ENCODE measurements at regions not wholly inside any gene's neighbourhood (a gene's known extent, or its start where the extent isn't known, plus 50 kb on each side); places are given as distances from the start of the nearest gene placed in this dataset.
"Not testable (repeated sequence)": the region's sequence is repeated elsewhere in the genome, so short reads cannot be mapped to it uniquely, and the experiment has no call there.

DNA sequence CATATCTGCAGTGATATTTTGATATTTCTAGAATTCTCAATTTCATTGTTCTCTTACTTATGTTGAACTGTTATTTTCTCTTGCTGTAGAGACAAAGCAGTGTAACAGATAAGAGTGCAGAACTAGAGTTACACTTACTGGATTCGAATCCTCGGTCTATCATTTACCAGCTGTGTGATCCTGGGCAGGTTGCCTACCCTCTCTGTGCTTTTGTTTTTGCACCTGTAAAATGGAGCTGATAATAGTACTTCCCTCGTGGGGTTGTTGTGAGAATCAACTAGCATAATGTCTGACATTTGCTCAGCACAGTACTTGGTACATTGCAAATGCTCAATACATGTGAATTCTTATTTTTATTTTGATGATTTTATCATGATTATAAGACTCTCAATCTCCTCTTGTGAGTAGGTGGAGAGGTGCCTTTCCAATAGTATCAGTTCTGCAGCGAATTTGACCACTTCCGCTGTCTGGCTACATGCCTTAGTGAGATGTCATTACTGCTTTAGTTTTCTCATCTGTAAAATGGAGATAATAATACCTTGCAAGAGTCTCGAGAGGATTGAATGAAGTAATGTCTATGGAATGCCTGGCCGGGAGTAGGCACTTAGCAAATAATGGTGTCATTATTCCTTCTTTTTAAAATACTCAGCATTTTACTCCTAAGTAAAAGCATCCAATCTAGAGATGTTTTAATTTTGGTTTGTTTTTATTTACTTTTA is 312.2 kb upstream of the MAF start:
- no peak for DNase-seq

DNA sequence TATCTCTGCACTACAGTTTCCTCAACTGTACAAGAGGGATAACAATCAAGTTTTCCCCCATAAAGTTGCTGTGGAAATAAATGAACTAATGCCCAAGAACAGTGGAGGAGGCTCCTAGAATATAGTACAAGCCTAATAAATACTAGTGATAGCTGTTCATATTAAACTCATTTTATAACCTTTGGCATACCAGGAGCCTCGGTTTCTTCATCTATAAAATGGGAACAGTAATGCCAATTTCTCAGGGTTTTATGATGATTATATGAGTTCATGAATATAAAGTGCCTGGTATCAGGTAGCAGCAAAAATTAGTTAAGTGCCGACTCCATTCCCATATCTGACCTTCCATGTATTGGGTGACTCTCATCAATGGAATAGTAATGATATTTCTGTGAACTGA is 311.1 kb upstream of the MAF start:
- no peak for DNase-seq

DNA sequence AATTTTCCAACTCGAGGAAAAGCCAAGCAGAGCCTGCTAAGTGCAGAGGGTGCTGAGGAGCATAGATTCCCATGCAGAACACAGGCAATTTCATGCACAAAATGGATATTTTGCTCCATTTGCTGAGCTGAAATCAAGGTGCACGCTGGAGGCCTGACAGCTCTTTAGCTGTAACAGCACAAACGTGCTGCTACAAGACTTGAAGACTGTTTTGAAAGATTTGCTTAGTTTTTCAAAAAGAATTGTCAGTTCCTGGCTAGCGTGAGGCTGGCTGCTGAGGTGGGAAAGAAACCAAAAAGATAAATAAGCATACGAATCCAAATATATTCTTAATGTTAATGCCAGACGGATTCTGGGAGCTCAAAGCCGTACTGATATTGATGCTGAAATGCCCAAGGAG is 309.0 kb upstream of the MAF start:
- DNase-seq = no peak

DNA sequence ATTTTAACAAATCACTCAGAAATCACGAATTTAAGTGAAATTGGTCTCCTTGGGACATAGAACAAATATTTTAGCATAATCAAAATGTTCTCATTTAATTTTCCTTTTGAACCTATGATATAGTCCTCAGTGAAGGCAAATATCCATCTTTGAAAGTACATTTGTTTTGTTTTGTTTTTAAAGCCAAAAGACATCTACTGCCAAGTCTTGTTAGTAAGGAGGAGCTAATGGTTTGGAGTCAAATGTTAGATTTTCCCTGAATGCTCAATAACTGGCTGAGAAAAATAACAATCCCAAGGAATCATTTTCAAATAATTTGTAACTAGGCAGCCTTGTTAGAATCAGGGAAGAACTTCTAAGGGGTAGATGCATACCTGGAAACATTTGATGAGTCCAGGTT is 302.9 kb upstream of the MAF start:
- DNase-seq = no peak

DNA sequence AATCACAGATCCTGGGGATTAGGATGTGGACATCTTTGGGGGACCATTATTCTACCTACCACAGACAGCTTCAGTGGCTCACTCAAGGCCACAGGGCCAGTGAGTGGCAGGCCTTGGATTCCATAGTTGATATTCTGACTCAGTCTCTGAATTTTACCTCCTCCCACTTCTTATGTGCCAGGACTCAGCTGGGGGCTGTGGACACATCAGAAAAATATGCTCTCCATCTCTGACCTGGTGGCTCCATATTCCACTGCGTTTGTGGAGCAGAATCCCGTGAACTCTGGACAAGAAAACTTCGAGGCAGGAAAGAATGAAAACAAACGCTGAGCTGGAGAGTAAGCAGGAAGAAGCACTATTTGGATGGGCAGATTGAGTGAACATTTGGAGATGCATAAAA is 301.8 kb upstream of the MAF start:
- no peak for DNase-seq

DNA sequence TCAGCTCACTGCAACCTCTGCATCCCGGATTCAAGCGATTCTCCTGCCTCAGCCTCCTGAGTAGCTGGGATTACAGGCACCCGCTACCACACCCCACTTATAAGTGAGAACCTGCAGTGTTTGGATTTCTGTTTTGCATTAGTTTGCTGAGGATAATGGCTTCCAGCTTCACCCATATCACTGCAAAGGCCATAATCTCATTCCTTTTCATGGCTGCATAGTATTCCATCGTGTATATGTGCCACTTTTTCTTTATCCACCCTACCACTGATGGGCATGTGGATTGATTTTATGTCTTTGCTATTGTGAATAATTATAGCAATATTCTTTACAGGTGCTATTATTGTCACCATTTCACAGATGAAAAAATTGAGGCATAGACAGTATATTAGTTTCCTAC is 301.0 kb upstream of the MAF start:
- no peak for DNase-seq

DNA sequence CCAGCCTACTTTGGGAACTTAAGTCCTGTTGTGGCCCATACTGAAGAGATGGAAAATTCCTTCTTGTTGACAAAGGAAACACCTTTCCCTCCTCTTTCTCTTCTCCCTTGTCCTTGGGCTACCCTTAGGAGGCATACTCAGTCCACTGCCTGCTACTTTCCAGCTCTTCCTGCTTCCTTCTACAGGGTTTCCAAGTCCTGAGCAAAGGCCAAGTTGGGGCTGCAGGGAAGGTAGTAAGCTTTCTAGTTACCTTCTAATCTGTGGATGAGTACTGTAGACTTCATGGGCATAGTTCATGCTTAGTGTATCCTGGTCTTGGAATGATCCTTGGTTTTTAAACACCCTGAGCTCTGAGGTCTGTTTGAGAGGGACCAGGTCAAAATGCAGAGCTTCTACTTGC is 299.2 kb upstream of the MAF start:
- DNase-seq = no peak

DNA sequence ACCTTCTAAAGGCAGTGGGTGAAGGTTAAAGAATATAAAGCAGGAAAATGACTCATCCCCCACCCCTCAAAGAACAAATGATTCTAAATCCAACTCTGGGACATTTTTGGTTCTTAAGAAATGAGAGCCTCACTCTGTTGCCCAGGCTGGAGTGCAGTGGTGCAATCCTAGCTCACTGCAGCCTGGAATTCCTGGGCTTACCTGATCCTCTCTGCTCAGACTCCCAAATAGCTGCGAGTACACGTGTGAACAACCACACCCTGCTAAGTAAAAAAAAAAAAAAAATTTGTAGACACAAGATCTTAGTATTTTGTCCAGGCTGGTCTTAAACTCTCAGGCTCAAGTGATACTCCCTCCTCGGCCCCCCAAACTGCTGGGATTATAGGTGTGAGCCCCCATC is 298.8 kb upstream of the MAF start:
- no peak for DNase-seq

DNA sequence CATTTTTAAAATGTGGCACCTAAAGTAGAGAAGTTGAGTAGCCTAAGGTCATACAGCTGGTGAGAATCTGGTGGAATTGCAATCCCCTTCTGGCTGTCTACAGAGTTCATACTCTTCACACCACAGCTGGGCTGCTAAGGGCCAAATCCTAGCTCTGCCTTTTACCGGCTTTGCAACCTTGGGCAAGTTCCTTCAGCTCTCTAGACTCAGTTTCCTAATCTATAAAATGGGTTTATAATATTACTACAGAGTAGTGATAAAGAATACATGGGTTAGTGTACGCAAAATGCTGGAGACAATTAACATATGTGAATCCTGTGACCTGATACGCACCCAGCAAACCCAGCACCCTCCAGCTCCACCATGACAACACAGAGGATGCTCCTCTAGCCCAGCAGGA is 298.2 kb upstream of the MAF start:
- DNase-seq = no peak

DNA sequence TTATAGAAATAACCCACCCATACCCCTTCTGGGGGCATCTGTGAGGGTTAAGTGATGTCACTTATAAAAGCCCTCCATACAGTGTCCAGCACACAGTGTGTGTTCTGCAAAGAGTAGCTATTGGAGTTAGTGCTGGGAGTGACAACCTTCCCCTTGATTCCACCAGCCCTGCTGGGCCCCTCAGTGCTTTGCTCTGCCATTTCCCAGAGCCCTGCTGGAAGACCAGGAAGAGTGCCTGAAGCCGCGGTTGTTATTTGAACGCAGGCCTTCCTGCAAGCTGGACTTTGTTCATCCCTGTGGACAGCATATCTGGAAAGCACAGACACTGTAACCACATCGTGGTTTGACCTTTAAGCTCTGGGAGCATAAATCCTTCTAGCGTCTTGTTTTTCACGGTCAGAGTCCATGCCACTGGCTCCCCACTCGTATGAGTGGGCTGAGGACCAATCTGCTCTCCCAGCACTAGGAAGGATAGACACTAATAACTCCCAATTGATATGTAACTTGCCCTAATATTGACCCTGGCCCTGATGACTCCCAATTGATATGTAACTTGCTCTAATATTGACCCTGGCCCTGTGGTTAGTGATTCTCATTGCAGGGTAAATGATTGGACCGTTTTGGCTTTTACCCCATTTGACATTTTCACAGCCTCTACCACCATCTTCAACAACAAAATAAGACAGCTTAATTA is 297.1 kb upstream of the MAF start:
- DNase-seq = no peak

DNA sequence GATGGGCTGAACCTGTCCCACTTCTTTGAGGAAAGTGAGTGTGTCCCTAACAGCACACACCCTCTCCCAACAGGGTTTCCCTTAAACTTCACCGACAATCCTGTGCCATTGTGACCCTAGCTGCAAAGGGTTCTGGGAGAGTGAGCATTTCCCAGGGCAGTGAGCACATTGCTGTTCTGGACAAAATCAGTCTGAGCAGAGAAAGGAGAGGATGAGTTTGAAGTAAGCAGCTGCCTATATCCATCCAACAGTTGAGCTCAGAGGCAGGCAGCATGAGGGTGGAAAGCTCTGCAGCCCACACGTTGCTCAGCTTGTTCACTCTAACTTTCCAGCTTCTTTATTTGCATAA is 296.5 kb upstream of the MAF start:
- DNase-seq = no peak

DNA sequence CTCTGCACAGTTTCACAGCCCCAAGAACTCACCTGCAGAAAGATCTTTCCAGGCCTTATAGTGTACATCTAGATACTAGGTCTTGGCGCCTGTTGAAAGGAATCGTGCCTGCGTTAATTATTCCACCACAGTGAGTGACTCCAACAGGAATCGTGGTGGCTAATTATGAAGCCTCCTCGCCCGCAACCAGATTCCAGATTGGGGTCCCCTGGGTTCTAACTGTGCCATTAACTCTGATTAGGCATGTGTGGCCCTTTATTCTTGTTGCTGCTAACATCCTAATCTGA is 295.3 kb upstream of the MAF start:
- no peak for DNase-seq

DNA sequence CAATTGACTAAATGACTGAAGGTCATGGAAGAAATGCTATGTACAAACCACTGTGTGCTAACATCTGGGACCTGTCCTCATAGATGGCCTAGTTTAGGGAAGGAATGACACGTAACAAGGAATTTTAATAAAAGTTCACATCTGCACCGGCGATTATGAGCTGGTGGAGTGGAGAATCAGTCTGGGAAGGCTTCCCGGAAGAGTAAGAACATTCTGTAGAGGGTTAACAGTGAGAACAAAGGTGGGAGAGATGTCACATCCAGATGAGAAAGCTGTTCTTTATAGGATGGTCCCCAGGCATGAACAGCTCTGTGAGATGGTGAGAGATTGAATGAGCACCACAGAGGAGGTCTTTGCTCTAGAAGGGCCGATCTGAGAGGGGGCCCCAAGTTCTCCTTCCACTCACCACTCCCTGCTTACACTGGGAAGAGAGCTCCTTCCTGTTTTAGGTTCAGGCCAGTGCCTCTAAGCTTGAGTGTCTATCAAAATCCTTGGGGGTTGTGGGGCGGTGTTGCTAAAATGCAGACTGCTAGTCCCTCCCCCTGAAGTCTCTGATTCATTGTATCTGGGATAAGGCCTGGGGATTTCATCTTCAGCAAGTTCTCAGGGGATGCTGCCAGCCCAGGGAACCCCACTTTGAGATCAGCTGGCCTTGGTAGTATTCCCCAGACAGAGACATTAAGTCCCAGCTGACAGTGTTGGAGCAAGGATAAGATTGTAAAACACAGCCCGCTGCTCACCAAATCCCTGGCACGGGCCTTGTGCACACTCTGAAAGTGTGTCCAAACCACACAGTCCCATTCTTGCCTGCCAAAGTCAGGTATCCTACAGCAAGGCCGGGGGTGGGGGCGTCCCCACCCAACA is 294.7 kb upstream of the MAF start:
- no peak for DNase-seq

DNA sequence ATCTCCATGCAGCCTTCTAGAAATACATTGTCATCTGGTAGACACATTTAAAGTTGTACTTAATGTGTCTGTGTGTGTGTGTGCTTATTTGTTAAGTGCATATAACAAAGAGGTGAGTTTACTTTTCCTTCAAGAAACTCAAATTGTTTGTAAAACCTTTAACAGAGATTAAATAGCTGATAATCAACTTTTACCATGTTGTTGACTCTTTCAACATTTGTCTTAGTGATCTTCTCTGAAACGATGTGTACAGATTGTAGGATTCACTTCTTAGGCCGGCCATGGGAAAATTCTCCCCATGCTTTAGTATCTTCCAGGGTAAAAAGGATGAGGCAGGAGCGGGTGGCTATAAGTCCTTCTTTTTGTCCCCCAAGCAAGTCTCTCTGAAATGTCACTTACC is 292.9 kb upstream of the MAF start:
- no peak for DNase-seq

DNA sequence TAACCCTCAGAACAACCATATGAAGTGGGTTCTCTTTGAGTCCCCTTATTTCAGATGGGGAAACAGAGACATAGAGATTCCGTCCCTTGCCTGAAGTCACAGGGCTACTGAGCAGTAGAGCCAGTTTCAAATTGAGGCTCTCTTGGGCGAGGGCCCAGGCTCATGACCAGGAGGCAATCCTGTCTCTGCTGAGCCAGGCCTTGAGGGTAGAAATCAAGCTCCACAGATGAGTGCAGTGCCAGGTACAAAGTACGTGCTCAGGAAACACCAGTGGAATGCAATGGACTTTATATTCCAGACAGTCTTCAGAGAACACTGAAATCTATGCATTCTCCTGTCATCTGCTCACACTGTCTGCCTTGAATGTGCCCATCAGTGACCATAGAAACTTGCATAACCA is 291.7 kb upstream of the MAF start:
- no peak for DNase-seq

DNA sequence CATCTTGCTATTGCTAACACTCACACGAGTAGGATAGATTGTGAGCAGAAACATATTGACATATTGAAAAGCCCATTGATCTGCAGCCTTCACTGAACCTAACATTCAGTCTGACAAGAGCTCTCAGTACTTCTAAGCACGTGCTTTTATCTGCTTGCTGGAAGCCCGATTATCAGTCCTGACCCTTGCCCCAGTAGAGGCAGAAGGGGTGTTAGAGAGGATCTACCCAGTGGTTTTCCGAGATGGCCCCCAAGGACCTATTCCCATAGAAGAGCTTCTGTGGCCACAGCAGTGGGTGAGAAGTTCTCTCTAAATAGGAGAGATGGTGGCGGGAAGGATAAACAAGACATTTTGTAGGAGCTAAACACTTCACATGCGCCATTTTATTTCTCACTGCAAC is 290.9 kb upstream of the MAF start:
- no peak for DNase-seq

DNA sequence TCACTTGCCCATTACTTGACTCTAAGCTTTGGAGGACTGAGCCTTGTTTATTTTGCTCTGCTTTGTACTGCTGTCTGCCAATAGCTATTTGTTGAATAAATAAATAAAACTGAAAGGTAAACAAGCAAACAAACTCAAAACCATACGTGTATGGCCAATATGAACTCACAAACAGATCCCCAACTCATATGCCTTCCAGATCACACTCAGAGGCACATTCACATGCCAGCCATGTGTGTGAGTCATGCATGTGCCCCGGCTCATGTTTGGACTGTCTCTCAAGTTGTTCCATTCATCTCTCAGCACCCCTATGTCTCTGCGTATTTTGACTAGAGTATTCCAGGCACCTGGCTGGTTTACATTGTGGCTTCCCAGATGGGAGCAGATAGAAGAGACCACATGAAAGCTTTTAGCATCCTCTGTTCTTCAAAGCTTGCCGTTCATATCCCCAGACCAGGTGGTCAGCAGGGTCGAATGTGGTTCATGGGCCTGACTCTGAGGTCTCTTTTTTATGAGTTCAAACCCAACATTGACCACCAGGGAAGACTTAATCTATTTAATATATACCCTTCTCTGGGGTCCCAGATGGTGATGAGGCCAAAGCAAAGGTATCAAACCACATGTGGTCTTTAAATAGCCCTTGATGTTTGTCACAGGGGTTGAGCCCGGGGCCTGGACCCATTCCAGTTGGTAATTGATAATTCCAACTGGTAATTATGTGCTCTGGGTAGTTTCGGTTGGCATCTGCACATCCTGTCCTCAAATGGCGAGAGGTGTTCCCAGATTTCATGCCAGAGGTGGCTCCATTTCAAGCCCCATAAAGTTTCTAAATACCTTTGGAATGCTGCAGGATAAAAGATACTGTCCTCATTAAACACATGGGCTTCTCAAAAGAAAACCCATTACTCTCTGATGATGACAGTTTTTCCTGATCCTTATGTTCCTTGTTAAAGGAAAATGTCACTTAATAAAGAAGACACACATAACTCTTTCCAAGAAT is 287.3 kb upstream of the MAF start:
- DNase-seq = no peak

DNA sequence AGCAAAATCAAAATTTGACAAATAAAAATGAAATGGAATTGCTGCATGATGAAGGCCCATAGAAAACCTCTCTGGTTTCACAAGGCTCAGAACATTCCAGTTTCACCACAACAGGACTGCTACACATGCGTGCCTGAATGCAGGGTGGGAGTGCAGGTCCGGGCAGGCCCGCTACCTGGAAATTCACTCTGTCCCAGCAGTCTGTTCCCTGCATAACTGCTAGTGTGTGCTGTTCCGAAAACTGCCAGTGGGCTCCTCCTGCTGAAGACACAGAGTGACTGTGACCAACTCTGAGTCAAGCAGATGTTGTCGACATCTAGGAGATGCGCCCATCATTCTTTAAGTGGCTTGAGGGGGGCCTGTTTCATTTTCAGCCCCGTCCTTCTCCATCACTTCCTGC is 284.8 kb upstream of the MAF start:
- DNase-seq = no peak

DNA sequence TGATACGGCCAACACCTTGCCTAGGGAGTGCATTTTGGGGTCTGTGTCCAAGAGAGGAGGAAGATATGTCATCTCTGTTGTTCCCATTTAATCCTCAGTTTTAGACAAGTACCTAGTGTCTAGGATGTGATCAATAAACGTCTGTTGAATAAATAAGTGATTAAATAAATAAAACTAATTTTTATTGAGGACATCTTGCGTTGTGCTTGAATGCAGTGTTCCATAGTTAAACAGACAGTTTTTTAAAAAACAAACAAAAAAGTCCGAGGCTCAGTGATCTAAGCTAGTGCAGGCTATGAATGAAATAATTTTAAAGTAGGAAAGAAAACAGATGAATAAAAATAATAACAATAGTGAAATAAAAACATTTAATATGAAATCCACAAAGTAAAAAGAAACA is 283.0 kb upstream of the MAF start:
- DNase-seq = no peak

DNA sequence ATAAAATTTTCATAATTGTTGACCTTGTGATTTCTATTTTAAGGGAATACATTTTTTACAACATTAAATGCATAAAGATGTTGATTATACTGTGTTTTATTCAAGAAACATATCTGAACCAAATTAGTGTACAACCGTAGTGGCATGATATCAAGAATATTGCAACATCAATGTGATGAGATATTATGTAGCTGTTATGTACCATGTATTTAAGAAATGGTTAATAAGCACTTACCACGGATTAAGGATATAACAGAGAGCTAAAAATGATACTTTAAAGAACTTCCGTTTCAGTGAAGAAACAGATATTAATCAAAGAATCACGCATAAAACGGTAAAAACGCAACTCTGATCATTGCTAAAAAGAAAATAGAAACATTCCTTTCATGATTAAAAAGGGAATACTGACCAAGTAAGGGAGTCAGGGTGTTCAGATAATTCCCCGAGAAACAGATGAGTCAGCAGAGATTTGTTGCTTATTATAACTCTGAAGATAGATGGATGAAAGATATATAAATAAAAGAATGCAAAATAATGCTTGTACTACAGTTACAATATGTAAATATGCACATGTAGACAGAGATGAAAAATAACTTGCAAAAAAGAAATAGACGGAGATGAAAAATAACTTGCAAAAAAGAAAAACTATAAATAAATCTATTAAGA is 281.9 kb upstream of the MAF start:
- no peak for DNase-seq

DNA sequence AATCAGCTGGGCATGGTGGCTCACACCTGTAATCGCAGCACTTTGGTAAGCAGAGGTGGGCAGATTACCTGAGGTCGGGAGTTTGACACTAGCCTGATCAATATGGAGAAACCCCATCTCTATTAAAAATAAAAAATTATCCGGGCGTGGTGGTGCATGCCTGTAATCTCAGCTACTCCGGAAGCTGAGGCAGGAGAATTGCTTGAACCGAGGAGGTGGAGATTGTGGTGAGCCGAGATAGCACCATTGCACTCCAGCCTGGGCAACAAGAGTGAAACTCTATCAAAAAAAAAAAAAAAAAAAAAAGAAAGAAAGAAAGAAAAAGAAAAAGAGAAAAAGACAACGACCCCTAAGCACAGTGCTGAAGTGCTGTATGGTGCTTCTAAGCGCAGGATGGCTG is 280.6 kb upstream of the MAF start:
- not testable (repeated sequence) for DNase-seq

DNA sequence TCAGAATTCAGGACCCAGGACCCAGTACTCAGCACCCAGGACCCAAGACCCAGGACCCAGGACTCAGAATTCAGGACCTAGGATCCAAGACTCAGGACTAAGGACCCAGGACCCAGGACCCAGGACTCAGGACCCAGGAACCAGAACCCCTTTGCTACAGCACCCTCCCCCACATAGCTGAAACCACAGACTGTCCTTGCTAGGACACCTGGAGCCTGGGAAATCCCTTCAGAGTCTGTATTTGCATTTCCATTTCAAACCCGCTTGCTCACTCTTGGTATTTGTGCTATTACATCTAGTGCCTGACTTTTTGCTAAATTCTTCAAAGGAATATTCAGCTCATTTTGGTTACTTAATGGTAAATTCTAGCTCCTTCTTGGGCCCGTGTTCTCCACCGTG is 275.8 kb upstream of the MAF start:
- DNase-seq = no peak

DNA sequence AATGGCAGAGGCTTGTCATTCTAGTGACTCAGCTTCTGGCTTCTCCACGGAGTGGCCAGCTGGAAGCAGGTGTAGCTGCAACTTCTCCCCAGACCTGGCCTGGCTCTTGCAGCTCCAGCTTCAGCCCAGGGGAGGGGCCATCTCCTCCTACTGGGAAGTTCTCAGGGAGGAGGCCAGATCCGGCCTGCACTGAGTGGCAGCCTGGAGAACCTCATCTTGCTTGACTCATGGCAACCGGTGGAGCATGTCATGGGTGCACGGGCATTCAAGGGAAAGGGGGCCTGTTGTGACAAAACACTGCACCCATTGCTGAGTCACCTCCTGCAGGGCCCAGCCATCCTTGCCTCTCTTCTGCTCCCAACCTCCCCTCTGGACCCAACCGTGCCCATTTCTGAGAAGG is 273.9 kb upstream of the MAF start:
- DNase-seq = no peak

All from NCI-H446 (cell line).